Astrocyte of the hippocampus (primary cell): ENCODE measurements at regions not wholly inside any gene's neighbourhood (a gene's known extent, or its start where the extent isn't known, plus 50 kb on each side); places are given as distances from the start of the nearest gene placed in this dataset.

Experiments used
- DNase-seq: peaks from one replicate; pipeline ENCODE4 v3.0.0; 2011; ENCODE audit warnings: low read depth, low spot score

GRCh38 chr1:79079770-79080169 is 73.2 kb upstream of the ADGRL4 start:
- peak; percentile 85 for DNase-seq

DNA sequence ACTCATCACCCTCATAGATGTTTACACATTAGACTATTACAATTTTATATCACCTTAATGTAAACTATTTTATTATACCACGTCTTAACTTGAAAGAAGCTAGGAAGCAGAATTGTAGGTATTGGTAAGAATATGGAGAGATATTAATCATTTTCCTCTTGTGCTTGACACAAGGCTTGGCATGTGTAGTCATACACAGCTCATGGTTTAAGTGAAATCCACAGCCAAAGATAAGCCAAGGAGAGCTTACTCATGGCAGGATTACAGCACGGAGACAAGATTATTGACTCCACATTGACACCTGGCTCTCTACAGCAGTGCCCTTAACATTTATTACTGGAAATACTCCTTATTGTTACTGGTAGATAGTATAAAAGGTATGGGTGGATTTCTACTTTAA is 68.4 kb upstream of the ADGRL4 start:
- DNase-seq = no peak

- DNase-seq = no peak
These were observed 63.3 kb upstream of the ADGRL4 start for GRCh38 chr1:79069828-79070227.

DNA sequence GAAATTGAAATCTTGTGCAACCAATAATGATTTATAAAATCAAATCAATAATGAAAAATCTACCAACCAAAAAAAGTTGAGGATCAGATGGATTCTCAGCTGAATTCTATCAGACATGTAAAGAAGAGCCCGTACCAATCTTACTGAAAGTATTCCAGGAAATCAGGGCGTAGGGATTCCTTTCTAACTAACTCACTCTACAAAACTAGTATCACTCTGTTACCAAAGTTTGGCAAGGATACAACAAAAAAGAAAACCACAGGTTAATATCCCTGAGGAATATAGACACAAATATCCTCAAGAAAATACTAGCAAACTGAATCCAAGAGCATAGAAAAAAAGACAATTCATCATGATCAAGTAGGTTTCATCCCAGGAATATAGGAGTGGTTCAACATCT is 52.8 kb upstream of the ADGRL4 start:
- DNase-seq = no peak
